ENCODE measurements at regions not wholly inside any gene's neighbourhood (a gene's known extent, or its start where the extent isn't known, plus 50 kb on each side); places are given as distances from the start of the nearest gene placed in this dataset.

- no peak for DNase-seq (ENCODE audit: low read depth)
- in situ Hi-C loops (cut with HindIII; ENCODE audit: low pct_unique_long_range_greater_than_20kb, low sequenced_read_pairs), result no loop called here
Measured at GRCh38 chr15:99504071-99504822, 61.5 kb upstream of the MEF2A start.

- DNase-seq (ENCODE audit: low read depth), result no peak
- in situ Hi-C loops (cut with HindIII; ENCODE audit: low pct_unique_long_range_greater_than_20kb, low sequenced_read_pairs), result no loop called here
Measured at GRCh38 chr15:99504823-99505551, 60.8 kb upstream of the MEF2A start.

GRCh38 chr15:99506399-99506798 is 59.4 kb upstream of the MEF2A start:
- DNase-seq (ENCODE audit: low read depth), result no peak
- in situ Hi-C loops (cut with HindIII; ENCODE audit: low pct_unique_long_range_greater_than_20kb, low sequenced_read_pairs), result no loop called here

- in situ Hi-C loops (cut with HindIII; ENCODE audit: low pct_unique_long_range_greater_than_20kb, low sequenced_read_pairs), result no loop called here
- DNase-seq (ENCODE audit: low read depth), result no peak
Measured at GRCh38 chr15:99507016-99507503, 58.7 kb upstream of the MEF2A start.

- in situ Hi-C loops (cut with HindIII; ENCODE audit: low pct_unique_long_range_greater_than_20kb, low sequenced_read_pairs), result no loop called here
- DNase-seq (ENCODE audit: low read depth), result no peak
Measured at GRCh38 chr15:99507504-99508310, 58.1 kb upstream of the MEF2A start.

GRCh38 chr15:99508311-99508645 is 57.5 kb upstream of the MEF2A start:
- in situ Hi-C loops (cut with HindIII; ENCODE audit: low pct_unique_long_range_greater_than_20kb, low sequenced_read_pairs), result no loop called here
- DNase-seq (ENCODE audit: low read depth), result no peak

GRCh38 chr15:99508852-99509251 is 56.9 kb upstream of the MEF2A start:
- in situ Hi-C loops (cut with HindIII; ENCODE audit: low pct_unique_long_range_greater_than_20kb, low sequenced_read_pairs), result no loop called here
- DNase-seq (ENCODE audit: low read depth), result no peak

- no peak for DNase-seq (ENCODE audit: low read depth)
- in situ Hi-C loops (cut with HindIII; ENCODE audit: low pct_unique_long_range_greater_than_20kb, low sequenced_read_pairs), result no loop called here
Measured at GRCh38 chr15:99509686-99510461, 55.9 kb upstream of the MEF2A start.

GRCh38 chr15:99511531-99511865 is 54.3 kb upstream of the MEF2A start:
- in situ Hi-C loops (cut with HindIII; ENCODE audit: low pct_unique_long_range_greater_than_20kb, low sequenced_read_pairs), result no loop called here
- no peak for DNase-seq (ENCODE audit: low read depth)

GRCh38 chr15:99511866-99512661 is 53.7 kb upstream of the MEF2A start:
- DNase-seq (ENCODE audit: low read depth), result no peak
- in situ Hi-C loops (cut with HindIII; ENCODE audit: low pct_unique_long_range_greater_than_20kb, low sequenced_read_pairs), result no loop called here

GRCh38 chr15:99514306-99514705 is 51.5 kb upstream of the MEF2A start:
- in situ Hi-C loops (cut with HindIII; ENCODE audit: low pct_unique_long_range_greater_than_20kb, low sequenced_read_pairs), result no loop called here
- DNase-seq (ENCODE audit: low read depth), result no peak
